PC-3 (cell line): ENCODE measurements at regions not wholly inside any gene's neighbourhood (a gene's known extent, or its start where the extent isn't known, plus 50 kb on each side); places are given as distances from the start of the nearest gene placed in this dataset.
"Not testable (repeated sequence)": the region's sequence is repeated elsewhere in the genome, so short reads cannot be mapped to it uniquely, and the experiment has no call there.

Source experiments
- ATAC-seq: fragments of 200-7000 bp; cut with Tn5 transposase; 2 replicates; pipeline ENCODE4 v1.9.1; 2020; ENCODE audit warnings: mild to moderate bottlenecking, moderate library complexity
- BruUV-seq: library from RNA; stranded (reverse); fragments of 400-500 nt; replicated peaks from 2 replicates; lab custom pipeline; 2021; lab: Mats Ljungman, UMichigan
- CTCF ChIA-PET: fragments of 300-600 bp; sonication (Branson Sonifier 250); formaldehyde crosslinking; loops from one replicate; lab custom pipeline; 2022; ENCODE audit warnings: antibody characterized with exemption; lab: Charles Lee
- POLR2A ChIA-PET: fragments of 300-600 bp; sonication (Branson Sonifier 250); formaldehyde crosslinking; loops from one replicate; lab custom pipeline; 2022; ENCODE audit warnings: antibody characterized with exemption; ENCODE audit not compliant: unreplicated experiment; lab: Charles Lee
- DNase-seq: peaks from one replicate; pipeline ENCODE4 v3.0.0-alpha.2; 2015
- H2AFZ ChIP-seq: fragments of 300-600 bp; sonication (generic); 2 replicates; pipeline ENCODE4 v1.6.0; 2016; ENCODE audit warnings: antibody characterized with exemption, low read length
- H3F3A ChIP-seq: fragments of 300-600 bp; sonication (generic); one replicate; pipeline ENCODE4 v1.6.0; 2017; ENCODE audit warnings: antibody characterized with exemption, low read length, control low read depth, mild to moderate bottlenecking; ENCODE audit not compliant: unreplicated experiment
- H3K27ac ChIP-seq: fragments of 300-600 bp; sonication (generic); 2 replicates; pipeline ENCODE4 v1.5.1; 2016; ENCODE audit warnings: mild to moderate bottlenecking, low read length
- H3K27me3 ChIP-seq: fragments of 300-600 bp; sonication (generic); 2 replicates; pipeline ENCODE4 v1.6.1; 2016; ENCODE audit warnings: low read length, mixed read lengths
- H3K36me3 ChIP-seq: fragments of 300-600 bp; sonication (generic); 2 replicates; pipeline ENCODE4 v1.6.1; 2016; ENCODE audit warnings: low read depth, mixed run types, low read length, mixed read lengths
- H3K4me1 ChIP-seq: fragments of 300-600 bp; sonication (generic); 2 replicates; pipeline ENCODE4 v1.5.1; 2016; ENCODE audit warnings: low read length; ENCODE audit not compliant: insufficient read depth
- H3K4me2 ChIP-seq: fragments of 300-600 bp; sonication (generic); 2 replicates; pipeline ENCODE4 v1.6.0; 2016; ENCODE audit warnings: low read length
- H3K4me3 ChIP-seq: fragments of 300-600 bp; sonication (generic); 2 replicates; pipeline ENCODE4 v1.5.1; 2016; ENCODE audit warnings: mild to moderate bottlenecking, low read length, mixed read lengths
- H3K79me2 ChIP-seq: fragments of 300-600 bp; sonication (generic); 2 replicates; pipeline ENCODE4 v1.6.1; 2017; ENCODE audit warnings: low read length, mixed read lengths
- H3K9ac ChIP-seq: fragments of 300-600 bp; sonication (generic); 2 replicates; pipeline ENCODE4 v1.6.0; 2016; ENCODE audit warnings: mild to moderate bottlenecking, low read length
- H3K9me2 ChIP-seq: fragments of 300-600 bp; sonication (generic); replicated peaks from 2 replicates; pipeline ENCODE4 v1.6.1; 2016; ENCODE audit warnings: mixed run types, low read length, mixed read lengths
- H3K9me3 ChIP-seq: fragments of 300-600 bp; sonication (generic); 2 replicates; pipeline ENCODE4 v1.6.1; 2016; ENCODE audit warnings: low read length, mixed read lengths
- H4K20me1 ChIP-seq: fragments of 300-600 bp; sonication (generic); 2 replicates; pipeline ENCODE4 v1.6.1; 2016; ENCODE audit warnings: low read length, mixed read lengths
- CTCF ChIP-seq: fragments of 300-600 bp; sonication (generic); conservative IDR thresholded peaks from 2 replicates; pipeline ENCODE4 v1.5.1; 2017; ENCODE audit warnings: antibody characterized with exemption, low read depth, mild to moderate bottlenecking, low read length
- EZH2 ChIP-seq: fragments of 300-600 bp; sonication (generic); IDR thresholded peaks from one replicate; pipeline ENCODE4 v1.6.1; 2017; ENCODE audit warnings: antibody characterized with exemption, mild to moderate bottlenecking, low read length; ENCODE audit not compliant: unreplicated experiment
- EZH2phosphoT487 ChIP-seq: fragments of 300-600 bp; sonication (generic); IDR thresholded peaks from 2 replicates; pipeline ENCODE4 v1.6.1; 2018; ENCODE audit warnings: mild to moderate bottlenecking, antibody characterized with exemption, low read length, borderline replicate concordance
- intact Hi-C: fragments of 100-400 bp; cut with micrococcal nuclease; formaldehyde crosslinking; loops from 2 replicates; pipeline ENCODE4 v1.9.0; 2023

DNA sequence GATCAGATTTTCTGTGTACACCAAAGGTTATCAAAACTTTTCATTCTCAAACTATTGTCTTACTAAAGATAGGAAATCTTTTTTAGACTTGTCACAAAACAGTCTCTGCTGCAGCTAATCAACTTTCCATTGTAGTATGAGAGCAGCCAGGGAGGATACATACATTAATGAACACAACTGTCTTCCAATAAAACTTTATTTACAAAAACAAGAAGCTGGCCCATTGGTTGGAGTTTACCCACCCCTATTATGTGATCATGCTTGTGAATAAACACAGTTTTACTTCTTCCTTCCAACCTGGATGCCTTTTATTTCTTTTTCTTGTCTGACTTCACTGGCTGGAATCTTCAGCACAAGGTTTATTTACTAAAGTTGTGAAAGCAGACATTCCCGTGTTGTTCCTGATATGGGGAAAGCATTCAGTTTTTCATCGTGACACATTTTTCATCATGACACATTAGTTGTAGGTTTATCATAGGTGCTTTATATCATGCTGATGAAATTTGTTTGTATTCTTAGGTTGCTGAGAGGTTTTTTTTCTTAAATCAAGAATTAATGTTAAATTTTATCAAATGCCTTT is 98.5 kb upstream of the CDK13 start:
- DNase-seq (no peak), ATAC-seq (no peak)
- no peak overlapping the region for H3K4me2 ChIP-seq
- H3K79me2 ChIP-seq = no peaks in the 10 kb centered on the region
- no peaks in the 10 kb centered on the region for H3K9me3 ChIP-seq
- no peak overlapping the region for H3K27ac ChIP-seq
- BruUV-seq = no TSS peak
- intact Hi-C loops = no loop called here
- no peaks in the 10 kb centered on the region for H3K36me3 ChIP-seq
- POLR2A ChIA-PET = no interaction called here
- CTCF ChIA-PET = no interaction called here
- H3K4me1 ChIP-seq = no peaks in the 10 kb centered on the region
- no peak overlapping the region for H2AFZ ChIP-seq
- no peaks in the 10 kb centered on the region for H3K27me3 ChIP-seq
- TF ChIP-seq EZH2phosphoT487 (no peak), CTCF (no peak), EZH2 (no peak)
- no peak overlapping the region for H3K9ac ChIP-seq
- H3F3A ChIP-seq = no peaks in the 10 kb centered on the region
- H3K9me2 ChIP-seq = no peaks in the 10 kb centered on the region
- no peaks in the 10 kb centered on the region for H4K20me1 ChIP-seq
- H3K4me3 ChIP-seq = no peak overlapping the region

GRCh38 chr7:39854616-39855324 is 95.3 kb upstream of the CDK13 start:
- H3K27ac ChIP-seq, H3K79me2 ChIP-seq, CTCF ChIA-PET, H3K9me3 ChIP-seq, BruUV-seq, H4K20me1 ChIP-seq, POLR2A ChIA-PET, H3K9me2 ChIP-seq, H3K27me3 ChIP-seq, H3K4me3 ChIP-seq, H3F3A ChIP-seq, H3K4me2 ChIP-seq, intact Hi-C loops, H3K36me3 ChIP-seq, DNase-seq, H3K9ac ChIP-seq, ATAC-seq, H2AFZ ChIP-seq, H3K4me1 ChIP-seq: not testable (repeated sequence)

DNA sequence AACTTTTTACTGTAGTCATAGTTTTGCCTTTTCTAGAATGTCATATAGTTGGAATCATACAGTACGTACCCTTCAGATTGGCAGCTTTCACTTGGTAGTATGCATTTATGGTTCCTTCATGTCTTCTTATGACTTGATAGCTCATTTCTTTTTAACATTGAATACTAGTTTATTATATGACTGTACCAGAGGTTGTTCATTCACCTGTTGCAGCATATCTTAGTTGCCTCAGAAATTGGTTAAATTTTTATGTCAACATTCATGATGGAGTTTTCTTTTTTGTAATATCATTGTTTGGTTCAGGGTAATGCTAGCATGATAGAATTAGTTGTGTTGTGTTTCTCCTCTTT is 94.8 kb upstream of the CDK13 start:
- CTCF ChIA-PET = no interaction called here
- ATAC-seq = no peak

DNA sequence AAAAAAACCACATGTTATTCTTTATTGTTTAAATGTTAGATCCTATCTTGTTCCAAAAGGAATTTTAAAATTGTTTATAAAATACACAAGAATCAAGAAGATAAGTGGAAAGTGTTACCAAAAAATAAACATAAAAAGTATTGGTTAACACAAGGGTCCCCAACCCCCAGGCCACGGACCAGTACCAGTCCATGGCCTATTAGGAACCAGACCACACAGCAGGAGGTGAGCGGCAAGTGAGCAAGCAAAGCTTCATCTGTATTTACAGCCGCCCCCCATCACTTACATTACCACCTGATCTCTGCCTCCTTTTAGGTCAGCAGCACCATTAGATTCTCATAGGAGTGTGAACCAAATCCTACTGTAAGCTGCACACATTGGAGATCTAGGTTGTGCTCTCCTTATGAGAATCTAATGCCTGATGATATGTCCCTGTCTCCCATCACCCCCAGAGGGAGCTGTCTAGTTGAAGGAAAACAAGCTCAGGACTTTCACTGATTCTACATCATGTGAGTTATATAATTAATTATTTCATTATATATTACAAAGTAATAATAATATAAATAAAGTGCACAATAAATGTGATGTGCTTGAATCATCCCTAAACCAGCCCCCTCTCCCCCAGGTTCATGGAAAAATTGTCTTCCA is 86.3 kb upstream of the CDK13 start:
- ATAC-seq (peak; percentile 67), DNase-seq (peak; percentile 45)
- H3K4me2 ChIP-seq, BruUV-seq, H3K9me3 ChIP-seq, H3K27ac ChIP-seq, H3K27me3 ChIP-seq, CTCF ChIA-PET, H2AFZ ChIP-seq, POLR2A ChIA-PET, H3K4me3 ChIP-seq, H3K4me1 ChIP-seq, H3K79me2 ChIP-seq, H3K9me2 ChIP-seq, intact Hi-C loops, H3K36me3 ChIP-seq, H3K9ac ChIP-seq, H3F3A ChIP-seq, H4K20me1 ChIP-seq: not testable (repeated sequence)

More for the DNA sequence above, 94.8 kb upstream of the CDK13 start:
- Histone ChIP-seq H3K9ac (no peak overlapping the region), H3K9me3 (no peaks in the 10 kb centered on the region), H3K9me2 (no peaks in the 10 kb centered on the region), H3K27ac (no peak overlapping the region), H3K4me2 (no peak overlapping the region), H3K79me2 (no peaks in the 10 kb centered on the region), H4K20me1 (no peaks in the 10 kb centered on the region), H3K36me3 (no peaks in the 10 kb centered on the region), H3F3A (no peaks in the 10 kb centered on the region), H3K4me1 (no peaks in the 10 kb centered on the region), H3K27me3 (no peaks in the 10 kb centered on the region), H3K4me3 (no peak overlapping the region), H2AFZ (no peak overlapping the region)
- intact Hi-C loops = no loop called here
- no TSS peak for BruUV-seq
- TF ChIP-seq CTCF (no peak), EZH2 (no peak), EZH2phosphoT487 (no peak)
- DNase-seq = no peak
- POLR2A ChIA-PET = no interaction called here
